Epithelial cell of proximal tubule (primary cell): ENCODE measurements at regions not wholly inside any gene's neighbourhood (a gene's known extent, or its start where the extent isn't known, plus 50 kb on each side); places are given as distances from the start of the nearest gene placed in this dataset.

Experiments
- DNase-seq: peaks from one replicate; pipeline ENCODE4 v3.0.0-alpha.2; 2011; ENCODE audit warnings: low read depth
- H3K4me3 ChIP-seq: 2 replicates; pipeline ENCODE4 v1.5.1; 2011; ENCODE audit warnings: low read depth, mild to moderate bottlenecking, low read length
- TF ChIP-seq, protein P1 (sequence below): conservative IDR thresholded peaks from 2 replicates; pipeline ENCODE4 v1.5.1; 2012; ENCODE audit warnings: low read depth, mild to moderate bottlenecking, low read length

DNA sequence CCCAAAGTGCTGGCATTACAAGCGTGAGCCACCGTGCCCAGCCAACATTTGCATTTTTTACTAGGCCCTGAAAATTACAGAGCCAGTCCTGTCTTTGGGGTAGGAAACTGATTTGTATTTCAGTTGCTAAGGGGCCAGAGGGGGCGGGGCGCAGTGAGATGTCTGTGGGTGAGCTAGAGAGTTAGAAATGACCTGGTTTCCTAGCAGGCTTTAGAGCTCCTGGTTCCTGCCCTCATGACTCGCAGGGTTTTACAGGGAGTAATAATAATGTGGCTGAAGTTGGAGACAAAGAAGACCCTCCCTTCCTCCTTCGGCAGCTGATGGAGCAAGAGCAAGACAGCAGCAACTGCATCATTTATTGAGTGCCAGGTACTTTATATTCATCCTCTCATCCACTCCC, 131.5 kb downstream of the TFAP2C start:
- TF ChIP-seq, protein P1, sequence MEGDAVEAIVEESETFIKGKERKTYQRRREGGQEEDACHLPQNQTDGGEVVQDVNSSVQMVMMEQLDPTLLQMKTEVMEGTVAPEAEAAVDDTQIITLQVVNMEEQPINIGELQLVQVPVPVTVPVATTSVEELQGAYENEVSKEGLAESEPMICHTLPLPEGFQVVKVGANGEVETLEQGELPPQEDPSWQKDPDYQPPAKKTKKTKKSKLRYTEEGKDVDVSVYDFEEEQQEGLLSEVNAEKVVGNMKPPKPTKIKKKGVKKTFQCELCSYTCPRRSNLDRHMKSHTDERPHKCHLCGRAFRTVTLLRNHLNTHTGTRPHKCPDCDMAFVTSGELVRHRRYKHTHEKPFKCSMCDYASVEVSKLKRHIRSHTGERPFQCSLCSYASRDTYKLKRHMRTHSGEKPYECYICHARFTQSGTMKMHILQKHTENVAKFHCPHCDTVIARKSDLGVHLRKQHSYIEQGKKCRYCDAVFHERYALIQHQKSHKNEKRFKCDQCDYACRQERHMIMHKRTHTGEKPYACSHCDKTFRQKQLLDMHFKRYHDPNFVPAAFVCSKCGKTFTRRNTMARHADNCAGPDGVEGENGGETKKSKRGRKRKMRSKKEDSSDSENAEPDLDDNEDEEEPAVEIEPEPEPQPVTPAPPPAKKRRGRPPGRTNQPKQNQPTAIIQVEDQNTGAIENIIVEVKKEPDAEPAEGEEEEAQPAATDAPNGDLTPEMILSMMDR, result no peak
- DNase-seq, result no peak
- H3K4me3 ChIP-seq, result no peak overlapping the region

DNA sequence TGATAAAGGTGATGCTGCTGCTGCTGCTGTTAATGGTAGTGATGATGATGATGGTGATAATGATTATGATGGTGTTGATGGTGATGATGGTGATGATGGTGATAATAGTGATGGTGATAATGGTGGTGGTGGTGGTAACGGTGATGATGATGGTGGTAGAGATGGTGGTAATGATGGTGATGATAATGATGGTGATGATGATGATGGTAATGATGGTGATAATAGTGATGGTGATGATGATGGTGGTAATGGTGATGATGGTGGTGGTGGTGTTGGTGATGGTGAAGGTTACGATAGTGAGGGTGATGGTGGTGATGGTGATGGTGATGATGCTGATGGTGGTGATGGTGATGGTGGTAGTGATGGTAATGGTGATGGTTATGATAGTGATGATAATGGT, 132.3 kb downstream of the TFAP2C start:
- no peak overlapping the region for H3K4me3 ChIP-seq
- TF ChIP-seq, protein P1, result no peak
- DNase-seq, result no peak

DNA sequence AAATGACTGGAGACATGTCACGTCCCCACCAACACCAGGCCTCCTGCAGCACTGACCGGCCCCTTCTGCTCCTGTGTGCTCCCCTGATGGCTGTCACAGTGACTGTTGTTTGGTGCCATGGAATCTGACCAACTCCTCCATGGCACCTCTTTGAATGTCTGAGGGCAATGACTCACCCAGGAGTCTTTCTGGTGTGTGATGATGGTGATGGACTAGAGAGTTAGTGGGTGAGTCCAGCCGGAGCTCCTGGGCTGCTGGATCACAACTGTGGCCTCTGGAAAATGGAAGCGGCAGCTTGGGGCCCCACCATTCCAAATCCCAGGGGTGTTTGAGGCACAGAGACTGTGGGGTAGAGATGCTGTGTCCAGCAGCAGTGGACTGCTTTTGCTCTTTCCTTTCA, 133.3 kb downstream of the TFAP2C start:
- TF ChIP-seq, protein P1, result no peak
- H3K4me3 ChIP-seq, result no peak overlapping the region
- no peak for DNase-seq

DNA sequence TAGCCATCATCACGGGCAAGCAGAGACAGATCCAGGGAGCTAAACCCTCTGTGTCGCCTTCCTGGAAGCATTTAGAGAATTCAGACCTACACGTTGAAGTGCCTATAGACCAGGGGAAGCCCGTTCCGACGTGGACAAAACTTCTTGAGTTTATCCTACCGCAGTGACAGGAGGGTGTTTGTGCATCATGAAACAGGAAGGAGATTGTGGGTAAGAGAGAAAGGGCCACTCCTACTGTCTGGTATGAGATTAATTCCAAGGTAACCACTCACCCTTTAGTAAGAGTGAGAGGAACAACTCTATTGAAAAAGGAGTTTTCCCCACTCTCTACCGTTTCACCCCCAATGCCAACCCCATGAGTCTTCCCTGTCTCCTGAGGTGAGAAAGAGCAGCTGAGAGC, 133.7 kb downstream of the TFAP2C start:
- TF ChIP-seq, protein P1, result no peak
- DNase-seq, result no peak
- H3K4me3 ChIP-seq, result no peak overlapping the region

DNA sequence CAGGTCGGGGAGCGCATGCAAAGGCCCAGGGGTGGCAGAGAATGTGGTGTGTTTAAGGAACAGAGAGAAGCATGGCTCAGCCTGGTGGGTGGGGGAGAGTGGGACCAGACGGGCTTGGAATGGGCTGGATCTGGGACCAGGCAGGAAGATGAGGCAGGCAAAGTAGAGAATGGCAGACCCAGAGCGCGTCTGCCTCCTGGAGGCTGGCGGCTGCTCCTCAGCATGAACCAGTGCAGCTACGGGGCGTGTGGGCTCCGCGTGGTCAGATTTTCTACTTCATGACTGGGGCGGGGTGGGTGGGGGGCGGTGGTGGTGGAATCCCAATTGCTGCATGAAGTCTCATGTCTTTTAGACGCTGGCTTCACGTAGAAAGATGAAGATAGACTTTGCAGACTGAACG, 135.6 kb downstream of the TFAP2C start:
- TF ChIP-seq, protein P1, result no peak
- no peak for DNase-seq

DNA sequence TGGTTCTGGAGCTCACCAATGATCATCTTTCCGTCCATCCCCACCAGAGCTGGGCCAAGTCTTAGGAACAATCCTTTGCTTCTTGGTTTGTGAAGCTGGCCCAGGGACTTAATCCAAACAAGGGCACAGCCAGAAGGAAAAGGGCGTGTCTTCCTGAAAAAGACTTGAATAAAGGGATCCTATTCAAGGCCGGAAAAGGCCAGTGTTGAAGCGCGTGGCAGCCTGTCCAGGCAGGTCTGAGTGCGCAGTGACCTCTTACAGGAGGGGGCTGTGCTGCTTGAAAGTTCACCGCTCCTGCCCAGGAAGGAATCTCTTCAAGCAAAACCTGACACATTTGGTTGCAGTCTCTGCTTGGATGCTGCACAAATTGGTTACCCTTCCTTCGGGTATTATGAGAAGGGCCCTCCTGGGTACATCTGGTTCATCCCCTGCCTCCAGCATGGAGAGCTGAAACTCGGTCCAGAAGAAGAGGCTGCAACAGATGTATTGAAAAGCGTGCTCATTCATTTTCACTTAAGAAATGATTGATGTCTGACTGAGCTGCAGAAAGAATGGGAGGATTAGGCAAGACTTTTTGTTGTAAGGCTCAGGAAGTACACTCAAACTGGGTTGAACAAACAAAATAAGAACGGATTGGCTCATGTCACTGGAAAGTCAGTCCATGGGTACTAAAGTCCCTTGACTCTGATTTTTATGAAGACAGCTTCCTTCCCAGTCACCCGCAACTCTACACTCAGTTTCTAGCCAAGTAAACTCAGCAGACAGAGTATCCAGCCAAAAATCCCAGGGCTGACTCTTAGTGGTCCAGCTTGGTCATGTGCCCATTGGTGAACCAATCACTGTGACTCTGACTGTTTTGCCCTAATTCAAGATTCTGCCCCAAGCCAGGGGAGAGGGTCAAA, 136.3 kb downstream of the TFAP2C start:
- no peak overlapping the region for H3K4me3 ChIP-seq
- no peak for DNase-seq
- TF ChIP-seq, protein P1, result no peak

More for the DNA sequence above, 135.6 kb downstream of the TFAP2C start:
- no peak overlapping the region for H3K4me3 ChIP-seq

DNA sequence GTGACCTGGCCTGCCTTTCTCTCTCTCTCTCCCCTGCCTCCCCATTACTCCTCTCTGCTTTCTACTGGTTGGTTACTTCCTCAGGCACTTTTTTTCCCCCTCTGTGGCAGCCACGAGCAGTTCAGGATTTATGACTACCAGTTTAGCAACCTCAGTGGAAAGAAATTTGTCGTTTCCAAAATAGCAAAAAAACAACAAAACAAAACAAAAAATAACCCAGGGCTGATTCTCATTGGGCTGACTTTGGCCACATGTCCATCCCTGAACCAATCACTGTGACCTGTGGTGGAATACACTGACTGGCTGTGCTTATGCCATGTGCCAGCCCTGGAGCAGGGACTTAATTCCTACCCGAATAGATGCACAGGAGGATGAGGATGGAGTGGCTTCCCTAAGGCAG, 137.4 kb downstream of the TFAP2C start:
- TF ChIP-seq, protein P1, result no peak
- no peak overlapping the region for H3K4me3 ChIP-seq
- DNase-seq, result no peak
